A673 (cell line): ENCODE measurements at regions not wholly inside any gene's neighbourhood (a gene's known extent, or its start where the extent isn't known, plus 50 kb on each side); places are given as distances from the start of the nearest gene placed in this dataset.
A peak's percentile ranks its signal among the peaks of the same experiment; 100 is the strongest.
"Not testable (repeated sequence)": the region's sequence is repeated elsewhere in the genome, so short reads cannot be mapped to it uniquely, and the experiment has no call there.

Experiments
- BruUV-seq: library from RNA; stranded (reverse); fragments of 400-500 nt; replicated peaks from 2 replicates; lab custom pipeline; 2021; lab: Mats Ljungman, UMichigan
- CTCF ChIA-PET: fragments of 300-600 bp; sonication (Branson Sonifier 250); formaldehyde crosslinking; loops from one replicate; lab custom pipeline; 2022; ENCODE audit warnings: antibody characterized with exemption; lab: Charles Lee
- POLR2A ChIA-PET: fragments of 300-600 bp; sonication (Branson Sonifier 250); formaldehyde crosslinking; loops from one replicate; lab custom pipeline; 2022; ENCODE audit warnings: antibody characterized with exemption; ENCODE audit not compliant: low non-redundant PET; lab: Charles Lee
- DNase-seq: peaks from one replicate; pipeline ENCODE4 v3.0.0-alpha.2; 2015; ENCODE audit warnings: low spot score
- H3K27ac ChIP-seq: fragments of 200-600 bp; sonication (generic); 2 replicates; pipeline ENCODE4 v1.5.1; 2016; ENCODE audit warnings: mixed run types, low read depth, mild to moderate bottlenecking, mixed read lengths, antibody characterized with exemption, low read length; ENCODE audit not compliant: poor library complexity, severe bottlenecking
- H3K27me3 ChIP-seq: fragments of 200-600 bp; sonication (generic); replicated peaks from 2 replicates; pipeline ENCODE4 v1.6.1; 2017; ENCODE audit warnings: mixed run types, low read depth, mild to moderate bottlenecking, mixed read lengths, antibody characterized with exemption, low read length; ENCODE audit not compliant: insufficient read depth, poor library complexity
- H3K36me3 ChIP-seq: fragments of 200-600 bp; sonication (generic); 2 replicates; pipeline ENCODE4 v1.6.1; 2016; ENCODE audit warnings: mixed run types, mild to moderate bottlenecking, mixed read lengths, antibody characterized with exemption, low read length; ENCODE audit not compliant: insufficient read depth, poor library complexity, severe bottlenecking
- H3K4me1 ChIP-seq: fragments of 200-600 bp; sonication (generic); 2 replicates; pipeline ENCODE4 v1.6.1; 2017; ENCODE audit warnings: mixed run types, mild to moderate bottlenecking, mixed read lengths, antibody characterized with exemption, low read length; ENCODE audit not compliant: insufficient read depth, poor library complexity, severe bottlenecking
- H3K4me3 ChIP-seq: fragments of 200-600 bp; sonication (generic); 2 replicates; pipeline ENCODE4 v1.5.1; 2016; ENCODE audit warnings: low read depth, mixed run types, mild to moderate bottlenecking, mixed read lengths, low read length; ENCODE audit not compliant: poor library complexity, severe bottlenecking
- H3K9me3 ChIP-seq: fragments of 200-600 bp; sonication (generic); 2 replicates; pipeline ENCODE4 v1.6.1; 2016; ENCODE audit warnings: mixed run types, low read depth, mild to moderate bottlenecking, mixed read lengths, antibody characterized with exemption, low read length; ENCODE audit not compliant: poor library complexity, severe bottlenecking
- EZH2 ChIP-seq: fragments of 200-600 bp; sonication (generic); IDR thresholded peaks from 2 replicates; pipeline ENCODE4 v1.6.1; 2017; ENCODE audit warnings: borderline replicate concordance, low read depth, mild to moderate bottlenecking, mixed read lengths, antibody characterized with exemption, low read length; ENCODE audit not compliant: poor library complexity, severe bottlenecking
- intact Hi-C: fragments of 100-400 bp; cut with micrococcal nuclease; formaldehyde crosslinking; loops from one replicate; pipeline ENCODE4 v1.10.0; 2022; ENCODE audit not compliant: unreplicated experiment
- TF ChIP-seq, protein P1 (sequence below): fragments of 300-800, 200-600 bp; sonication (generic); conservative IDR thresholded peaks from 2 replicates; pipeline ENCODE4 v1.5.1; 2017; ENCODE audit warnings: low read depth, mild to moderate bottlenecking, antibody characterized with exemption, low read length, moderate library complexity, mixed read lengths

DNA sequence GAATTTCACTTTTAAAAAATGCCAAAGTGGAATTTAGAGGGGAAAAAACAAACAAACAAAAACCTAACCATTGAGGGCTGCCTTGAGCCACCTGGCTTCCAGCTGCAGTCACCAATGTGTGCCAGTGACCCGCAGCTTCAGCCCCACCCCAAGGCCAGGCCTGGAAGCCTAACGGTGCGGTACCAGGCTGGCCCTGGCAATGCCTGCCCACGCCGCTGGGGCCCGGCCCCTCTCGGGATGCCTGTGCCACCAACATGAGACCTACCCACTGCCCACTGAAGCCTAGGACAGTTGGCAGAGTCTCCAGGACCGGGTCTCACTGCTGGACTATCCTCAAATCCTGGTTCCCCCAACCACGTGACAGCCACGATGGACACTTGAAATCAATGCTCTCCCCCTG is 96.6 kb downstream of the NCOR2 start:
- Histone ChIP-seq H3K27me3 (no peaks in the 10 kb centered on the region), H3K9me3 (peaks cover 34% of the 10 kb centered on the region), H3K4me3 (no peak overlapping the region), H3K36me3 (peaks cover 59% of the 10 kb centered on the region), H3K4me1 (peaks cover 11% of the 10 kb centered on the region), H3K27ac (peak overlapping the region; percentile 34)
- no peak for TF ChIP-seq EZH2
- DNase-seq: no peak
- CTCF ChIA-PET: no interaction called here
- intact Hi-C loops: no loop called here
- POLR2A ChIA-PET: no interaction called here
- BruUV-seq: no TSS peak

GRCh38 chr12:124470139-124470538 is 97.3 kb downstream of the NCOR2 start:
- POLR2A ChIA-PET: no interaction called here
- BruUV-seq: no TSS peak
- intact Hi-C loops: no loop called here

DNA sequence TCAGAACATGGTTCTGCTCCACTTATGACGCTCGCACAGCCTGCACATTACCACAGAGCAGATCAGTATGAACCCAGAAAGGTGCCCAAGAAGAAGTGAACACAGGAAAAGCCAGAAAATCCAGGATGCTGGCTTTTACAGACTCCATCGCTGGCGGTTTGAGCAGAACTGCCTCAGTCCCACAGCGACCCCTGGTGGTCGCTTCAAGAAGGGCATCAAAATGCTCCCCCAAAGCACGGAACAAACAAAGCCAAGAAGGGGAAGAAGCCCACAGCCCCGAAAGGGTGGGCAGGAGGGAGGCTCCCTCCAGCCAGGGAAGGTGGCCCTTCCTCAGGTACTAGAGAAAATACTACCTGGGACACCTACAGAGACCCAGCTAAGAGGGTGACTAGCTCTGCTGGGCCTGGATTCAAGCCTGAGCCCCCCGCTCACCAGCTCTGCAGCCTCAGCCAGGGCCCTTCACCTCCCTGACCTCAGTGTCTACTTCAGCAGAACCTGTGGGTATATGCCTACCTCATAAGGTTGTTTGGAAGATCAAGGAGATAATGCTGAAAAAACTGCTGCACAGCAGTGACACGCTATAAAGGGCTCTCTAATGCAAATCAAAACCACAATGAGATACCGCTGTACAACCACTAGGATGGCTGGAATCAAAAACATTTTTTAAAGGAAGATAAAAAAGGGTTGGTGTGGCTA is 98.1 kb downstream of the NCOR2 start:
- H3K4me3 ChIP-seq: no peak overlapping the region
- peaks cover 38% of the 10 kb centered on the region for H3K9me3 ChIP-seq
- POLR2A ChIA-PET: no interaction called here
- intact Hi-C loops: loop anchor here (5.0 kb wide), 2 partner anchors 38 to 147 kb away; no protein-coding TSS in a partner anchor
- H3K36me3 ChIP-seq: peaks cover 63% of the 10 kb centered on the region
- H3K27me3 ChIP-seq: no peaks in the 10 kb centered on the region
- DNase-seq: peak; percentile 50
- no peak for TF ChIP-seq EZH2
- TF ChIP-seq, protein P1, sequence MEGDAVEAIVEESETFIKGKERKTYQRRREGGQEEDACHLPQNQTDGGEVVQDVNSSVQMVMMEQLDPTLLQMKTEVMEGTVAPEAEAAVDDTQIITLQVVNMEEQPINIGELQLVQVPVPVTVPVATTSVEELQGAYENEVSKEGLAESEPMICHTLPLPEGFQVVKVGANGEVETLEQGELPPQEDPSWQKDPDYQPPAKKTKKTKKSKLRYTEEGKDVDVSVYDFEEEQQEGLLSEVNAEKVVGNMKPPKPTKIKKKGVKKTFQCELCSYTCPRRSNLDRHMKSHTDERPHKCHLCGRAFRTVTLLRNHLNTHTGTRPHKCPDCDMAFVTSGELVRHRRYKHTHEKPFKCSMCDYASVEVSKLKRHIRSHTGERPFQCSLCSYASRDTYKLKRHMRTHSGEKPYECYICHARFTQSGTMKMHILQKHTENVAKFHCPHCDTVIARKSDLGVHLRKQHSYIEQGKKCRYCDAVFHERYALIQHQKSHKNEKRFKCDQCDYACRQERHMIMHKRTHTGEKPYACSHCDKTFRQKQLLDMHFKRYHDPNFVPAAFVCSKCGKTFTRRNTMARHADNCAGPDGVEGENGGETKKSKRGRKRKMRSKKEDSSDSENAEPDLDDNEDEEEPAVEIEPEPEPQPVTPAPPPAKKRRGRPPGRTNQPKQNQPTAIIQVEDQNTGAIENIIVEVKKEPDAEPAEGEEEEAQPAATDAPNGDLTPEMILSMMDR: peak; percentile 77
- H3K4me1 ChIP-seq: peaks cover 25% of the 10 kb centered on the region
- H3K27ac ChIP-seq: no peak overlapping the region
- BruUV-seq: no TSS peak
- CTCF ChIA-PET: interaction anchor here (0.9 kb wide), 1 partner anchor 415 kb away, joined by 13 read pairs; no protein-coding TSS in a partner anchor

More at GRCh38 chr12:124470139-124470538, 97.3 kb downstream of the NCOR2 start:
- Histone ChIP-seq H3K27ac (no peak overlapping the region), H3K36me3 (peaks cover 59% of the 10 kb centered on the region), H3K9me3 (peaks cover 35% of the 10 kb centered on the region), H3K27me3 (no peaks in the 10 kb centered on the region), H3K4me1 (peaks cover 17% of the 10 kb centered on the region), H3K4me3 (no peak overlapping the region)
- TF ChIP-seq, protein P1: no peak
- no peak for TF ChIP-seq EZH2
- CTCF ChIA-PET: interaction anchor here (0.9 kb wide), 1 partner anchor 416 kb away, joined by 13 read pairs; no protein-coding TSS in a partner anchor
- DNase-seq: no peak

DNA sequence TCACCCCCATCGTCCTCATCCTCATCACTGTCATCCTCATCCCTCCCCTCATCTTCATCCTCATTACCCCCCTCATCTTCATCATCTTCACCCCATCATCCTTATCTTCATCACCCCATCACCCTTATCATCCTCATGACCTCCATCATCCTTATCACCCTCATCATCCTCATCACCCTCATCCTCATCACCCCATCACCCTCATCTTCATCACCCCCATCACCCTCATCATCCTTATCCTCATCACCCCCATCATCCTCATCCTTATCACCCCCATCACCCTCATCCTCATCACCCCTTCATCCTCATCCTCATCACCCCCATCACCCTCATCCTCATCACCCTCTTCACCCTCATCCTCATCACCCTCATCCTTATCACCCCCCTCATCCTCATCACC is 99.9 kb downstream of the NCOR2 start:
- DNase-seq, H3K27me3 ChIP-seq, H3K4me3 ChIP-seq, CTCF ChIA-PET, BruUV-seq, H3K27ac ChIP-seq, POLR2A ChIA-PET: not testable (repeated sequence)
- Histone ChIP-seq H3K9me3 (peaks cover 22% of the 10 kb centered on the region), H3K36me3 (peaks cover 46% of the 10 kb centered on the region), H3K4me1 (peaks cover 42% of the 10 kb centered on the region)
- intact Hi-C loops: loop anchor here (5.0 kb wide), 2 partner anchors 40 to 145 kb away; no protein-coding TSS in a partner anchor
